Chondrocyte (in vitro differentiated cells): ENCODE measurements at regions not wholly inside any gene's neighbourhood (a gene's known extent, or its start where the extent isn't known, plus 50 kb on each side); places are given as distances from the start of the nearest gene placed in this dataset.
A peak's percentile ranks its signal among the peaks of the same experiment; 100 is the strongest.

Experiments used
- DNase-seq: peaks from one replicate; pipeline ENCODE4 v3.0.0; 2021; ENCODE audit warnings: mixed read lengths, low spot score
- H3K27ac Mint-ChIP-seq: one replicate; pipeline ENCODE4 v1.8.0; 2021; ENCODE audit warnings: mild to moderate bottlenecking, moderate library complexity, mixed read lengths; ENCODE audit not compliant: unreplicated experiment
- H3K27me3 Mint-ChIP-seq: 2 replicates; pipeline ENCODE4 v1.8.0; 2021; ENCODE audit warnings: low read depth, mixed read lengths
- H3K36me3 Mint-ChIP-seq: 2 replicates; pipeline ENCODE4 v1.8.0; 2021; ENCODE audit warnings: low read depth, mixed read lengths
- H3K4me1 Mint-ChIP-seq: 2 replicates; pipeline ENCODE4 v1.8.0; 2021; ENCODE audit warnings: low read depth, mild to moderate bottlenecking, mixed read lengths
- H3K4me3 Mint-ChIP-seq: one replicate; pipeline ENCODE4 v1.8.0; 2021; ENCODE audit warnings: mild to moderate bottlenecking, moderate library complexity, mixed read lengths; ENCODE audit not compliant: unreplicated experiment
- H3K9me3 Mint-ChIP-seq: 2 replicates; pipeline ENCODE4 v1.8.0; 2021; ENCODE audit warnings: low read depth, mixed read lengths
- TF ChIP-seq, protein P1 (sequence below): fragments of 200-600 bp; sonication (generic); IDR thresholded peaks from 2 replicates; pipeline ENCODE4 v1.5.0; 2021; ENCODE audit warnings: antibody characterized with exemption, mild to moderate bottlenecking, moderate library complexity

GRCh38 chr13:30128591-30128990, 178.8 kb downstream of the KATNAL1 start:
- H3K27ac Mint-ChIP-seq: no peak overlapping the region
- no peaks in the 10 kb centered on the region for H3K9me3 Mint-ChIP-seq
- no peak for DNase-seq
- peaks cover 20% of the 10 kb centered on the region for H3K4me1 Mint-ChIP-seq
- no peak overlapping the region for H3K4me3 Mint-ChIP-seq
- no peaks in the 10 kb centered on the region for H3K27me3 Mint-ChIP-seq
- TF ChIP-seq, protein P1, sequence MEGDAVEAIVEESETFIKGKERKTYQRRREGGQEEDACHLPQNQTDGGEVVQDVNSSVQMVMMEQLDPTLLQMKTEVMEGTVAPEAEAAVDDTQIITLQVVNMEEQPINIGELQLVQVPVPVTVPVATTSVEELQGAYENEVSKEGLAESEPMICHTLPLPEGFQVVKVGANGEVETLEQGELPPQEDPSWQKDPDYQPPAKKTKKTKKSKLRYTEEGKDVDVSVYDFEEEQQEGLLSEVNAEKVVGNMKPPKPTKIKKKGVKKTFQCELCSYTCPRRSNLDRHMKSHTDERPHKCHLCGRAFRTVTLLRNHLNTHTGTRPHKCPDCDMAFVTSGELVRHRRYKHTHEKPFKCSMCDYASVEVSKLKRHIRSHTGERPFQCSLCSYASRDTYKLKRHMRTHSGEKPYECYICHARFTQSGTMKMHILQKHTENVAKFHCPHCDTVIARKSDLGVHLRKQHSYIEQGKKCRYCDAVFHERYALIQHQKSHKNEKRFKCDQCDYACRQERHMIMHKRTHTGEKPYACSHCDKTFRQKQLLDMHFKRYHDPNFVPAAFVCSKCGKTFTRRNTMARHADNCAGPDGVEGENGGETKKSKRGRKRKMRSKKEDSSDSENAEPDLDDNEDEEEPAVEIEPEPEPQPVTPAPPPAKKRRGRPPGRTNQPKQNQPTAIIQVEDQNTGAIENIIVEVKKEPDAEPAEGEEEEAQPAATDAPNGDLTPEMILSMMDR: no peak
- H3K36me3 Mint-ChIP-seq: no peaks in the 10 kb centered on the region

- Mint-ChIP-seq H3K27ac (no peak overlapping the region), H3K4me3 (no peak overlapping the region), H3K36me3 (no peaks in the 10 kb centered on the region), H3K9me3 (no peaks in the 10 kb centered on the region), H3K27me3 (no peaks in the 10 kb centered on the region), H3K4me1 (peaks cover 20% of the 10 kb centered on the region)
- DNase-seq: no peak
- TF ChIP-seq, protein P1: no peak
Measured at GRCh38 chr13:30128095-30128494, 179.3 kb downstream of the KATNAL1 start.

DNA sequence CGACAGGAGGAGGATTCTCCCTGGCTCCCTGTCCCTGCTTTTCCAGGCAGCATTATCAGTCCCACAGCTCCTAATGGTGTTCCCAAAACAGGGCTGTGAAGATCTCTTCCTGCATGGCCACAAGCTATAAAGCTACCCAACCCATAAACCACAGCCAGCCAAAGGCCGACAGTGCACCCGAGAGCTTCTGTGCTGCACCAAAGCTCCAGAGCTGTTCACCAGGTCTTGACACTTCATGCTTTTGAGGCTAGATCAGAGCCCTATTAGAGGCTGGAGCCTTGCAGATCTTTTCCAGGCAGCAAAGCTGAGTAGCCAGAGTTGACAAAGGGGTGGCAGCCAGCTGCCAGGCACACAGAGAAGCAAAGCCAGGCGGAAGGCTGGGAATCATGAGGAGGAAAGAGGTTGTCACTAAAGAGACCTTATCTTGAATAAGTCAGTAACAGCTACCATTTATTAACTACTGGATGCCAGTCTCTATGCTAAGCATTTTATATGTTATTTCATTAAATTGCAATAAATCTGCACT, 180.4 kb downstream of the KATNAL1 start:
- TF ChIP-seq, protein P1: no peak
- no peaks in the 10 kb centered on the region for H3K27me3 Mint-ChIP-seq
- H3K27ac Mint-ChIP-seq: no peak overlapping the region
- H3K36me3 Mint-ChIP-seq: no peaks in the 10 kb centered on the region
- no peak overlapping the region for H3K4me3 Mint-ChIP-seq
- no peaks in the 10 kb centered on the region for H3K9me3 Mint-ChIP-seq
- DNase-seq: no peak
- H3K4me1 Mint-ChIP-seq: peaks cover 13% of the 10 kb centered on the region

GRCh38 chr13:30125422-30126073, 181.8 kb downstream of the KATNAL1 start:
- no peaks in the 10 kb centered on the region for H3K9me3 Mint-ChIP-seq
- H3K36me3 Mint-ChIP-seq: no peaks in the 10 kb centered on the region
- H3K27me3 Mint-ChIP-seq: no peaks in the 10 kb centered on the region
- DNase-seq: no peak
- TF ChIP-seq, protein P1: no peak
- H3K27ac Mint-ChIP-seq: peak overlapping the region; percentile 6
- H3K4me1 Mint-ChIP-seq: peaks cover 21% of the 10 kb centered on the region
- no peak overlapping the region for H3K4me3 Mint-ChIP-seq

DNA sequence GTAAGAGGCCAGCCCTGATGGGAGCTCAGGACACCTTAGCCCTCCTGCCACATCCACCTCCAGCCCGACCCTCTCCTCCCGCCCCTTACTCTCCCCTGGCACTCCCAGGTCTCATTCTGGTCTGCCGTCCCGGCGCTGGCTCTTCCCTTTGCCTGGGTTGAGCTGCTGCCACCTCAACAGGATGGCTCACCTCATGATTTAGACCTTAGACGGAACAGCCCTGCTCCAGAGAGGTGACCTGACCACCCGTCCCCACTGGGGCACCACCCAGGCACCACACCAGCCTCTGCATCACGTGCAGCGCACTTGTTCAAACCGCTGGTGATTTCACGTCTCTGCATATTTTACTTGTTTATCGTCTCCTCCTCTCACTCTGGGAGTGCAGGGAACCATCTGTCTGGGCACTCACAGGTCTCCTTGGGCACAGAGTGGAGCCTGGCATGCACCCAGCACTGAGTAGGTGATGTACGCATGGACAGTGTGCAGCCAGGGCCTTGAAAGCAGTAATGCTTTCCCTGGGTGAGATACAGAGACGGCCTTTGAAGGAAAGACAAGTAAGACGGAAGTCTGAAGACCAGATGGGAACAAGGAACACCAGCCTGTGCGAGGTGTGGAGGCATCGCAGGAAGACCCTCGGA, 183.1 kb downstream of the KATNAL1 start:
- Mint-ChIP-seq H3K27me3 (no peaks in the 10 kb centered on the region), H3K9me3 (no peaks in the 10 kb centered on the region), H3K4me3 (no peak overlapping the region), H3K27ac (no peak overlapping the region), H3K36me3 (no peaks in the 10 kb centered on the region), H3K4me1 (peaks cover 32% of the 10 kb centered on the region)
- TF ChIP-seq, protein P1: no peak
- DNase-seq: no peak
